Esophagus muscularis mucosa (tissue), 4 donors: ENCODE measurements at regions not wholly inside any gene's neighbourhood (a gene's known extent, or its start where the extent isn't known, plus 50 kb on each side); places are given as distances from the start of the nearest gene placed in this dataset.

ENCODE experiments used
- CTCF ChIP-seq, 3 experiments: fragments of 200-600 bp in 2 of 3; fragments of 450-650 bp in 1 of 3; sonication (generic) in 2 of 3; IDR thresholded peaks; one replicate each; pipeline ENCODE4 v1.5.1; 2017 to 2019; ENCODE audit warnings: antibody characterized with exemption in 3 of 3, mild to moderate bottlenecking in 2 of 3, moderate library complexity in 1 of 3
- EP300 ChIP-seq: sonication (generic); formaldehyde crosslinking; IDR thresholded peaks from one replicate; pipeline ENCODE4 v1.6.1; 2017; ENCODE audit warnings: antibody characterized with exemption
- POLR2A ChIP-seq: fragments of 450-650 bp; IDR thresholded peaks from one replicate; pipeline ENCODE4 v1.6.1; 2017; ENCODE audit warnings: antibody characterized with exemption, moderate library complexity, mild to moderate bottlenecking, low read depth

GRCh38 chr5:86115164-86115563 is 502.6 kb upstream of the COX7C start:
- TF ChIP-seq CTCF (IDR thresholded peaks at IDR 0.05) (no peak), POLR2A (no peak), EP300 (no peak)
